ENCODE measurements at regions not wholly inside any gene's neighbourhood (a gene's known extent, or its start where the extent isn't known, plus 50 kb on each side); places are given as distances from the start of the nearest gene placed in this dataset.

GRCh38 chr13:81770868-81771505 lies 1430.1 kb upstream of the SPRY2 start:
- in situ Hi-C loops (cut with MboI; ENCODE audit: low sequenced_read_pairs) (no loop called here), dilution Hi-C loops (cut with HindIII; ENCODE audit: low sequenced_read_pairs, unreplicated experiment) (no loop called here), intact Hi-C loops (cut with micrococcal nuclease) (no loop called here)
- Histone ChIP-seq H3K9ac (ENCODE audit: low read depth, low read length) (no peak overlapping the region), H4K91ac (ENCODE audit: insufficient read depth, low read depth, low read length) (no peak overlapping the region), H3K9me1 (ENCODE audit: insufficient read depth, low read length) (no peaks in the 10 kb centered on the region), H3K27ac (ENCODE audit: insufficient read depth, low read length) (no peak overlapping the region), H3K79me1 (ENCODE audit: low read depth in 1 of 2, low read length in 2 of 2) (no peaks in the 10 kb centered on the region), H2BK15ac (ENCODE audit: low read depth, low read length) (no peak overlapping the region), H2BK5ac (ENCODE audit: low read depth, low read length, poor library complexity, severe bottlenecking) (no peak overlapping the region), H3K4me2 (ENCODE audit: low read depth, low read length) (no peak overlapping the region), H4K8ac (ENCODE audit: low read depth in 2 of 2, low read length in 2 of 2) (no peak overlapping the region), H2AK5ac (ENCODE audit: low read depth, low read length) (no peak overlapping the region), H3K18ac (ENCODE audit: low read depth, low read length) (no peak overlapping the region), H3K23ac (ENCODE audit: low read depth, low read length) (no peak overlapping the region), H3K4me1 (ENCODE audit: control insufficient read depth, insufficient read depth, low read length) (no peaks in the 10 kb centered on the region), H3K4ac (ENCODE audit: low read depth, low read length) (no peak overlapping the region), H3K56ac (ENCODE audit: extremely low read depth, insufficient read depth, low read length) (no peak overlapping the region), H2AK9ac (replicated peaks; ENCODE audit: low read depth, low read length, poor library complexity) (no peak overlapping the region), H4K20me1 (ENCODE audit: insufficient read depth, low read length) (no peaks in the 10 kb centered on the region), H3K9me3 (ENCODE audit: control insufficient read depth, insufficient read depth, low read length) (no peaks in the 10 kb centered on the region), H3K36me3 (ENCODE audit: control insufficient read depth, insufficient read depth, low read length) (no peaks in the 10 kb centered on the region), H2BK120ac (ENCODE audit: low read depth, low read length) (no peak overlapping the region), H3K27me3 (ENCODE audit: control insufficient read depth, insufficient read depth, low read length) (no peaks in the 10 kb centered on the region), H3K14ac (replicated peaks; ENCODE audit: low read depth, low read length) (no peak overlapping the region), H4K5ac (ENCODE audit: low read depth, low read length) (no peak overlapping the region), H2AFZ (replicated peaks; ENCODE audit: low read length, poor library complexity) (no peak overlapping the region), H2BK20ac (ENCODE audit: low read depth, low read length) (no peak overlapping the region), H3K4me3 (ENCODE audit: insufficient read depth, low read depth, low read length) (no peak overlapping the region)
- CTCF ChIA-PET = no interaction called here
- no TSS peak for BruUV-seq (replicated peaks)
- ATAC-seq (ENCODE audit: low read depth) (no peak), DNase-seq (no peak)
- no peak for TF ChIP-seq RAD21 (IDR thresholded peaks at IDR 0.05; ENCODE audit: low read length)
- TF ChIP-seq NFE2L2 (IDR thresholded peaks at IDR 0.05; ENCODE audit: low read depth, low read length) = no peak
- TF ChIP-seq MAZ (IDR thresholded peaks at IDR 0.05; ENCODE audit: borderline replicate concordance, low read depth, low read length) = no peak
- TF ChIP-seq FOS (IDR thresholded peaks at IDR 0.05; ENCODE audit: low read depth, low read length) = no peak
- no peak for TF ChIP-seq CHD1 (IDR thresholded peaks at IDR 0.05; ENCODE audit: low read depth, low read length)
- no peak for TF ChIP-seq CTCF (conservative IDR thresholded peaks at IDR 0.05; ENCODE audit: low read depth, low read length)
- no CpG with 5 or more reads among the region's 2 CpGs for WGBS, 2 experiments (ENCODE audit: extremely low coverage in 2 of 2, insufficient read length in 1 of 2)
- POLR2A ChIA-PET (ENCODE audit: unreplicated experiment) = no interaction called here

Data from IMR-90 (cell line).